ENCODE measurements at regions not wholly inside any gene's neighbourhood (a gene's known extent, or its start where the extent isn't known, plus 50 kb on each side); places are given as distances from the start of the nearest gene placed in this dataset.
A peak's percentile ranks its signal among the peaks of the same experiment; 100 is the strongest.
"Not testable (repeated sequence)": the region's sequence is repeated elsewhere in the genome, so short reads cannot be mapped to it uniquely, and the experiment has no call there.

DNA sequence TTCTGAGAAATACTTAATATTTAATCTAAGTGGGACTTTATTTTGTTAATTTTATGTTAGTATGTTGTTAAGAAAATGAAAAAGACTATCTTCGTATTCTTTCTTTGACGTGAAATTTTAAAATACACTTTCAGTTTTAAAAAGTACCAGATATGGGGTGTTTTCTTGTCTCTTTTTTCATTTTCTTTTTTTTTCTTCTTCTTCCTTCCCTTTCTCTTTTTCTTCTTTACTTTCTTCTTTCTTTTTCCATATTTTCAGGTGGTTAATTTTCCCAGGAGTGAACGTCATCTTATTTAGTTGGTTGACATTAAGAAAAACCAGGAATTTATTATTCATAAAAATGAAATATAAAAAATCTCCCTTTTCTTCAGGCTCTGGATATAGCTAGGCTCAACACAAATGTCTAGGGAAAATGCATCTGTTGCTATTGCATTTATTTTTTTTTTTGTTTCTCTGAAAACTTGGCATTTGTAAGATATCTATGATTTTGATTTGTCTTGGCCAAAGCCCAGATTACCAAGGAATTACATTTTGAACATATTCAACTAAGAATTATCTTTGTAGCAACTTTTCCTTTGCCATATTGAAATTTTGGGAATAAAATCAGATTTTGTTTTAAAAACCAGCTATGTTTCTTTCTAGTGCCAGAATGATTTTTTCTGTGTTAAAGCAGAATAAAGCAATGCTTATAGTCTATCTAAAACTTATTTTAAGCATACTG is 241.3 kb upstream of the FOXP2 start:
- no peak for DNase-seq

- not testable (repeated sequence) for DNase-seq
Measured at GRCh38 chr7:114169389-114169788, 245.2 kb upstream of the FOXP2 start.

DNA sequence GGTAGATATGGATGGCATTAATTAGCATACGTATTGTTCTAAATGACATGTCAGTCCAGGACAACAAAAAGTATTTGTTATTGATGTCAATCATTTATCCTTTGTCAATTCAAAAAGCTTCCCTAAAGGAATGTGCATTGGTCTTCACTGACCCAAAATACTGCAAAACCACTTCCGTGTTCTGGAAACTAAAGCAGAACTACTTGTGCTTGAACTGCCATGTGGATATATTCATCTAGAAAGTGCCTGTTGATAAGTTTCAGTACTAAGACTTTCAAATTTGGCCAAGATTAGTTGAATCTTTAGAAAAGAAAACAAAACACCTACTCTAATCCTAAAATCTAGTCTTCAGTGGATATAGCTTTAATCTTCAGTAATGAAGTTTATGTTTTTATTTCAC is 242.1 kb upstream of the PPP1R3A start:
- no peak for DNase-seq

DNA sequence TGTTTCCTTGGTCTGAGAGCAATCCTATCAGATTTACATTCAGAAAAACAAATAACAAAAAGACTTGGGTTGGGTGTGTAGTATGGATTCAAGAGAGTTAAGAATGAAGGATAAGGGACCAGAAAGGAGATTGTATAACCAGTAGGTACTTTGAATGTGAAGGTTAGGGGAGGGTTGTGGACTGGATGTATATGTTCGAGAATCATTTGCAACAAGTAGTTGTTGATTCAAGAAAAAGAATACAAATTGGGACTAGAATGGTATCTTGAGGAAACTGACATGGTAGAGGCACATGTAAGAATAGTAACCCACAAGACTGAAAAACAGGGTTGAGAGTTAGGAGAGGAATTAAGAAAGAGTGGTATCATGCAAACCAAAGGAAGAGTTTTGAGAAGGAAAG is 240.0 kb upstream of the PPP1R3A start:
- no peak for DNase-seq

- DNase-seq = no peak
Measured at GRCh38 chr7:114158275-114158674, 239.5 kb upstream of the PPP1R3A start.

DNA sequence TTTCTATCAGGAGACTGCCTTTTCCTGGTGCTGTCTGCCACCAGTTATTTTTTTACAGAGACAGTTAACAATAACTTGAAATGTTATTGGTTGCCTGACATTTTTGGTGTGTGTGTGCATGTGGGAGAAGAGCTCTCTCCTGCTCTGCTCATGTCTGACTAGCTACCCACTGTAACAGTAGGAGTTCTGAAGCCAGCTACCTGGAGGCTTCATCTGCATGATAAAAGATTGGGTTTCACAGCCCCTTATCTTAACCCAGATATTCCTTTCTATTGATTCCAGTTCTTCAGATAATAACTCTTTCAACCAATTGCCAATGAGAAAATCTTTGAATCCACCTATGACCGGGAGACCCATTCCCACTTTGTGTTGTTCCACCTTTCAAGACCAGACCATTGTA is 237.4 kb upstream of the PPP1R3A start:
- no peak for DNase-seq

- DNase-seq = no peak
Measured at GRCh38 chr7:114155116-114156110, 236.6 kb upstream of the PPP1R3A start.

GRCh38 chr7:114153700-114154099 is 234.9 kb upstream of the PPP1R3A start:
- DNase-seq = no peak

- DNase-seq = no peak
Measured at GRCh38 chr7:114152314-114152938, 233.6 kb upstream of the PPP1R3A start.

DNA sequence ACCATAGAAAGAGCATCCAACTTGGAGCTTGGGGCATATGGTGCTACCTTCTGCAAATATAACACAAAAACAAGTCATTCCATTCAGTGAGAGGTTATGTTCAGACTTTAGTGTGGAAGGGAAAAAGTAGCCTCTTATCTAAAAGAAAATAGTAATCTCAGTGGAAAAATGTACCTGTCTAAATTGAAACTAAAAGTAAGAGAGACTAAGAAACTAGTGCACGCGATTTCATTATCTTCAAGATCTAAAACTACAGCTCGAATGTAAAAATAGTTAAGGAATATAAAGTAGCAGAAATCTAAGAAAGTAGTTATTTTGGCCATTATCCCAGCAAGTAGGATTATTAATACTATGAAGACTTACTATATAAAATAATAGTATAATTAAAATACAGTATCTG is 233.0 kb upstream of the PPP1R3A start:
- DNase-seq = no peak

- DNase-seq = no peak
Measured at GRCh38 chr7:114150689-114151088, 231.9 kb upstream of the PPP1R3A start.

GRCh38 chr7:114148779-114149178 is 230.0 kb upstream of the PPP1R3A start:
- no peak for DNase-seq

GRCh38 chr7:114141415-114141814 is 222.6 kb upstream of the PPP1R3A start:
- DNase-seq = no peak

GRCh38 chr7:114140561-114140960 is 221.8 kb upstream of the PPP1R3A start:
- no peak for DNase-seq

DNA sequence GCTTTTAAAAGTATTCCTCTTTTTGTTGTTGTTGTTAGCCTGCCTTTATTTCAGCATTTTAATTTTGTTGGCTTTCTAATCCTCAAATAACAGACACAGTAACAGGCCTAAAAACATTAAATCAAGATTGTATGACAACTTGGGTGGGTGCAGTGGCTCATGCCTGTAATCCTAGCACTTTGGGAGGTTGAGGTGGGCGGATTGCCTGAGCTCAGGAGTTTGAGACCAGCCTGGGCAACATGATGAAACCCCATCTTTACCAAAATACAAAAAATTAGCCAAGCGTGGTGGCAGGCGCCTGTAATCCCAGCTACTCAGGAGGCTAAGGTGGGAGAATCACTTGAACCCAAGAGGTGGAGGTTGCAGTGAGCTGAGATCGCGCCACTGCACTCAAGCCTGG is 220.9 kb upstream of the PPP1R3A start:
- not testable (repeated sequence) for DNase-seq

DNA sequence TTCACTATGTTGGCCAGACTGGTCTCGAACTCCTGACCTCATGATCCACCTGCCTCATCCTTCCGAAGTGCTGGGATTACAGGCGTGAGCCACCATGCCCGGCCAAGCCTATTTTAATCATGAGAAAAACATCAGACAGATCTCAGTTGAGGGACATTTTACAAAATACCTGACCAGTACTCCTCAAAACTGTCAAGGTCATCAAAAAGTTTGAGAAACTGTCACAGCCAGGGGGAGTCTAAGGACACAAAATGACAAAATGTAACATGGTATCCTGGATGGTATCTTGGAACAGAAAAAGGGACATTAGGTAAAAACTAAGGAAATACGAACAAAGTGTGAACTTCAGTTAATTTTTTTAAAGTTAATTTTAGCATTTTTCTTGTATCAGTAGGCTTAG is 219.8 kb upstream of the PPP1R3A start:
- no peak for DNase-seq

DNA sequence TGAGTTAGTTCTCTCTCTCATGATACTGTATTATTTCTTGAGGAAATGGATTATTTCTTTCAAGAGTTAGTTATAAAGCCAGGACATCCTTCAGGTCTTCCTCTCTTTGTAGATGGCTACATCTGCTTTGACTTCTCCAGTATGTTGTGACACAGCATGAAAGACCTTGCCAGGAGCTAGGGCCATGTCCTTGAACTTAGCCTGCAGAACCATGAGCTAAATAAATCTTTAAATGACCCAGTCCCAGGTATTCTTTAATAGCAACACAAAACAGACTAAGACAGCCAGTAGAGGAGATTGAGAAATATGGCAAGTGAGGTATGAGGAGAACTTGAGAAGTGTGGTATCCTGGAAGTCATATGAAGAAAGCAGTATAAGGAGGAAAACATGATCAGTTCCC is 214.9 kb upstream of the PPP1R3A start:
- no peak for DNase-seq

- DNase-seq = peak; percentile 11
Measured at GRCh38 chr7:114130866-114131265, 212.1 kb upstream of the PPP1R3A start.

DNA sequence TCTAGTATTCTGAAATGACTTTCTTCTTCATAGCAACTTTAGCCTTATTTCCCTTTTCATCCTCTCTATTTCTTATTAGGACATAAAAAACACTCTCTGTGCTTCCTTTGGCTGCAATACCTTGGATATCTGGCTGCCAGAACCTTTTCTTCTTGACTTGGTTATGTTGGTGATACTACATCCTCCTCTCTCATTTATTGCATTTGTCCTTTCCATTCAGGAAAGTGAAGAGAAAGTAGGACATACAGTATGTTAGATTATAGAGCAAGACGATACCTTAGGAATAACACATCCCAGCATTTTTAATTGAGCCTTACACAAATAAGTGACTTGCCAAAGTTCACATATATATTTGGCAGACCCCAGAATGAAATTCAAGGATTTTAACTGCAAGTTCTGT is 210.1 kb upstream of the PPP1R3A start:
- no peak for DNase-seq

DNA sequence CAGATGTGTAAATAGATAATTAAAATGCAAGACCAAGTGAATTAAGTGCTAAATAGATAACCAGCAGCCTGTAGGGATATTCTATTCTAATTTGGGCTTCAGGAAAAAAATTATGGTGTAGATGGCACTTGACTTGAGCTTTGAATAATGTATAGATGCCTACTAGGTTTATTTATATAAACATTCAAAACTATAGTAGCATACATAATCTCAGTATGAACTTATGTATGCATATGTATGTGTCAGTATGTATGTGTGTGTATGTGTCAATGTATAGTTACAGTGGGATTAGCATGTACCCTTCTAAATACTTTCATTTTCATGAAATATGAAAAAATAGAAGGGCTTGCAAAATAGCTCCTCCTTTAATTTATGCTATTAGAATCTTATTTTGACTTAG is 207.3 kb upstream of the PPP1R3A start:
- DNase-seq = no peak

GRCh38 chr7:114112806-114113205 is 194.0 kb upstream of the PPP1R3A start:
- no peak for DNase-seq

DNA sequence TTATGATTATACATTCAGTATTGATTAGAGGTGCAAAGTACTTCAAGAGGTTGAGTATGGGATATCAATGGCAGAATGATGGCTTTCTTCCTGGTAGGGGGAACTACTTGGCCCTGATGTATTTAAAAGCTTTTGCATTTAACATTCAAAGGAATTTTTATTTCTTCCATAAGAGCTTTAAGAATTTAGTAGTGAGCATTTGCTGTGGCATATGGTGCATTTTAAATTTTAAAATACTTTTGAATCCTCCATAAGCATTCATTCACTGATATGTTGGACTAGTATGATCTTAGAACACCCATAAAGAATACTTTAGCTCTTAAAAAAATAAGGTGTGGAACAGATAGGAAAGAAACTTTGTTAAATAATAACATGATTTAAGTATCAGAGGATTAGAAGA is 191.9 kb upstream of the PPP1R3A start:
- no peak for DNase-seq

DNA sequence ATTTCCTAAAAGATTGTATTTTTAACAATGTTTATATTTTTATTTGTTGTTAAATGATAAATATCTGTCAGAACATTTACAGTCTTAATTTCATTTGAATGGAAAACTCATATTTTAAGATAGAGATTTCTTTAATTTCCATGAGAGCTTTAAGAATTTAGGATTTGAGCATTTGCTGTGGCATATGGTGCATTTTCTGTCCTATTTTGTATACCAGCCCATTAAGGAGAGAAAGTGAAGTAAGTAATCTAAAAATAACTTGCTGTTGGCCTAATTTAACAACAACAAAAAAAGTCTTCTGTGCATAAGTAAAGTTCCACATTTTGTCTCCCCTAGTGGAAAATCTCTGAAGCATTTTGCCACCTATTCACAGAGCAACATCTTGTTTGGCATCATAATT is 190.9 kb upstream of the PPP1R3A start:
- no peak for DNase-seq

GRCh38 chr7:114109304-114109703 is 190.5 kb upstream of the PPP1R3A start:
- no peak for DNase-seq
